Eye (tissue), 1 donor: ENCODE measurements at regions not wholly inside any gene's neighbourhood (a gene's known extent, or its start where the extent isn't known, plus 50 kb on each side); places are given as distances from the start of the nearest gene placed in this dataset.
"Not testable (repeated sequence)": the region's sequence is repeated elsewhere in the genome, so short reads cannot be mapped to it uniquely, and the experiment has no call there.

Source experiments
- DNase-seq: peaks from one replicate; pipeline ENCODE4 v3.0.0-alpha.2; 2015

DNA sequence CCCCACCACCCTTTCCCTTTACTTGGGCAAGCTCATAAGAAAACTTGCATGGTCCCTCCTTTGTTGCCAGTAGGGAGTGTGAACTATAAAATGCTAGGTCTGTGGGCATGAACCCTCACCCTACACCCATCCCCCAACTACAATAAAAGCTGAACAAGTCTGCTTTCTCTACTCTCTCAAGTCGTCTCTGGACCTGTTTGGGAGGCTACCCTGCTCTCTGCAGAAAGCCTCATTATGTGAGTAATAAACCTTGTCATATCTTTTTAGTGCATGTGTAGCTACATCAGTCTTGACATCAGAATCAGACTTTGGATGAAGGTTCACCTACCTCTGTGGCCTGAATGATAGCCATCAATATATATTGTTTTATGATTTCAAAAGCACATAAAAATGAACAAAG lies 155.4 kb upstream of the FAM241A start:
- DNase-seq = no peak

DNA sequence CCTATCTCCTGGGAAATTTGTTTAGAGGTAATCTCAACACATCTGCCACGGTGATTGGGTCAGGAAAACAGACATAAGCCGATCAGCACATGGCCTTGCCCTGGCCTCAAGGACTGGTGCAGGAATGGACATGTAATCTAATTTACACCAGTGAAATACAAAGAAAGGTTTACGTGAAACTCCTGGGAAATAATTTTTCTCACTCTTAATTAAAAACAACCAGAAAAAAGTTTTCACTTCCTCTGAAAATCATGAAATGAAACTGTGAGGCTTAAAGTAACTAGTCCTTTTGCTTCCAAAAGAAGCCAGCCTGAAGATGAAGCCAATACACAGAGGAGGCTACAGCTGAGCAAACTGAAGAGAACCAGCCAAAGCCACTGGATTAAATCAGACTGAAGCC lies 154.1 kb upstream of the FAM241A start:
- no peak for DNase-seq

DNA sequence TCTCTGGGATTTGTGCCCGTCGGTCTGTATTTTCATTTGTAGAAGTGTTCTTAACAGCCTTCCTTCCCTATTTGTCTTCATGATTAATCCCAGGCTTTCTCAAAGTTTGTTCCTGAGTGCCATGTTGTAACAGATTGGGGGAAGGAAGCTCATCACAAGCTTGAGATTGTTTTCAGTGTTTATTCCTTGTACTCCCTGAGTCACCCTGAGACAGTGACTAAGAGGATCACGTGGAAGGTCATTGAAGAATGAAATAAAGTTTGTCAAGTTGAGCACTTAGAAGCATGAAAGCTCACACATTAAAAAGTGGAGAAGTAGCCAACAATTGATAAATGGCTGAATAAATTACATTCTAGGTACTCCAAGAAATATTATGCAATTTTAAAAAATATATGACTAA lies 153.5 kb upstream of the FAM241A start:
- no peak for DNase-seq

DNA sequence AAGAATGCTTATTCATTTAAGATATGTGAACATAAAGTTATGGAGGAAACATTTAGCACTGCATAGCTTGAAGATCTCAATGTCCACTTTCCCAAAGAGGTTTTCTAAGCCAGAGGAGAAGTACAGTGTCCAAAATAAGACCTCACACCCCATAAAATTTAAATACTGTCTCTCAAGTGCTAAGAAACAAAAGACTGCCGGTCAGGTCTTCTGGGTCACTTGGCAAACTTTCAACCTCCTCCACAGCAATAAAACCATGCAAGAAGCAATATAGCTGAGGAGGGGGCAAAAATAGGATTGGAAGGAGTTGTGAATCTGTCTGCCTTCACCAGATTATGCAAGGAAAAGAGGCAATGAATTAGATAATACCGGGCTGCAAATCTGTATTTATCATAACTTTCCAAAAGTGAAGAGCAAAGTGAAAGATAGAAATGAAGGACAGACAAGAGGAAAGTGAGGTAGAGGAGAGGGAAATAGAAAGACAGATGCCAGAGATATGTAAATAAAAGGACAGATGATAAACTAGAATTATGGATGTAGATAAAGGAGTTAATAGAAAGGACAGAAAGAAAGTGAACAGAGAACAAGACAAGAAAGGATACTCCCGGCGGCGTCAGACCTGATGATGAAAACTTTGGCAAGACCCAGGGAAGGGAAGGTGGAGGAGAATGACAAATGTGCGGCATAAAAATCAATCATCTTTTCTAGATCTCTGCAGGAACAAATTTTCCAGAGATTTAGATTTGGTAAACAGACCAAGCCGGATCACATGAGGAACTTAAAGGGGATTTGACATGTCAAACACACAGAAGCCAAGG lies 152.7 kb upstream of the FAM241A start:
- DNase-seq = peak; percentile 17

DNA sequence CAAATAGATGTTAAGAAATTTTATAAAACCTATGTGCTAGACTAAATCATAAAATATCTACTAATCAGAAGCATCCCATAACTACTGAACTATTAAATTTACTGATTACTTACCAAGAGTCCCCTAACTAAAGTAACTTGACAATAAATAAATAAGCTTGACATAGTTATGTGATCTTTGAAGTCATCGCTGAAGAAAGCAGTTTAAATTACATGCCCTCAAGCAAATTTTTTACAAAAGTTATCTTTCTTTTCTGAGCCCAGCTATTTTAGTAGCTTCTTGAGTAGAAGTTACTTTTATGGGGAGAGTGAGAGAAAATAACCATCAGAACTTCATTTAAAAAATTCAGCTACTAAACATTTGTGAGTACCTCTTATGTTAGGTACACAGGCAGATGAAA lies 150.9 kb upstream of the FAM241A start:
- DNase-seq = no peak

DNA sequence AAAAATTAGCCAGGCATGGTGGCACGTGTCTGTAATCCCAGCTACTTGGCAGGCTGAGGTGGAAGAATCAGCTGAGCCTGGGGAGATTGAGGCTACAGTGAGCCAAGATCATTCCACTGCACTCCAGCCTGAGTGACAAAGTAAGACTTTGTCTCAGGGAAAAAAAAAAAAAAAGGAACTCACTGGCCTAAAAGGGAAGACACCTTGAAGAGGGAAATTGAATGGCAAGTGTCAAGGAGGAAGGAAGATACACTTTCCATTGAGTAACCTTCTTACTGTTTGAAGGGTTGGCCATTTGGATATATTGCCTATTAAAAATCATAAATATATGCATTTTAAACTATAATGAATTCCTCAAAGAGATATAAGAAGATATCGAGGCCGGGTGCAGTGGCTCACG lies 147.5 kb upstream of the FAM241A start:
- DNase-seq = no peak

DNA sequence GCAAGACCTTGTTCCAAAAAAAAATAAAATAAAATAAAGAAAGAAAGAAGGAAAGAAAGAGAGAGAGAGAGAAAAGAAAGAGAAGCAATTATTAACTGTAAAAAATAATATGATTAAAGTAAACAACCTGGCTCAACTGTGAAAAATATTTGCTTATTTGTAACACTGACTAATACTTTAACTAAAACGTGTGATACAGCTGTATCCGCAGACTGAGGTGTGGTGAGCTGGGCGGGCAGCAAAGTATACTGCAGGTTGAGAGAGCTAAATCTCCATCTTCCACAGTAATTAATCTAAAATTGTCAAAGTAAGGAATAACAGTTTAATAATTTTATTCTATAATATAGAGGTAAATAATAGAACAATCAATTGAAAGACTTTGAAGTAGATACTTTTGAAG lies 145.5 kb upstream of the FAM241A start:
- no peak for DNase-seq

DNA sequence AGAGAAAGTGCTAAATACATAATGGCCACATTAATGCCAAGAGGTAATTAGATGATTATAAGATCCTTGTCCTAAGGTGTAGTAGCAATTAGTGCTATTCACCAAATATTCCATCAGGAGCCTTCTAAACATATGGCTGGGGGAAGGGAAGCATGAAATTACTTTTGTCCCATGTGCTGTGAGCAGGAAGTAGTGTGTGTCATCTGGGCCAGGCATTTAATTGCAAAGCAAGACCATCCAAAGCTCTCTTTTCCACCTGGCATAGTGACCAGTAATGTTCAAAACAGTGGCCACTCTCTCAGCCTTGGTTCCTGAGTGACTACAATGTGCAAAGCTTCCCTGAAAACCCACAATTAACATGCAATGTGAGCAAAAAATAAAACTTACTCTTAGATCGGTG lies 144.2 kb upstream of the FAM241A start:
- peak; percentile 28 for DNase-seq

DNA sequence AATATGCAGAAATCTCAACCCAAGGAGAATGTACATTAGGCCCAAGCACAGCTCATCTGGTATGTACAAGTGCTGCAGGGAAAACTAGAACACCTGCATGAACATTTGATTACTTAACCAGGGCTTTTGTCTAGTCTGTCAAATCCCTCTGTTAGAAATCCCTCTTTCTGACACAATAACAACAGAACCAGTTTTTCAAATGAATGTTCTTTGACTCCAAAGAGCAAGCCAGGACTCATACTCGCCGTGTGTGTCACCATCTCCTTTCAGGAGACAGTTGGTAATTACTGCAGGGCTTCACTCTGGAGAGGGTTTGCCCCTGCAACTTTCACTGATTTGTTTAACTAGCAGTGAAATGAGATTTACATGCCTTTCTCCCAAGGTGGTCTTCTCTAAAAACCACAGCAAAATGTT lies 143.0 kb upstream of the FAM241A start:
- peak; percentile 55 for DNase-seq

DNA sequence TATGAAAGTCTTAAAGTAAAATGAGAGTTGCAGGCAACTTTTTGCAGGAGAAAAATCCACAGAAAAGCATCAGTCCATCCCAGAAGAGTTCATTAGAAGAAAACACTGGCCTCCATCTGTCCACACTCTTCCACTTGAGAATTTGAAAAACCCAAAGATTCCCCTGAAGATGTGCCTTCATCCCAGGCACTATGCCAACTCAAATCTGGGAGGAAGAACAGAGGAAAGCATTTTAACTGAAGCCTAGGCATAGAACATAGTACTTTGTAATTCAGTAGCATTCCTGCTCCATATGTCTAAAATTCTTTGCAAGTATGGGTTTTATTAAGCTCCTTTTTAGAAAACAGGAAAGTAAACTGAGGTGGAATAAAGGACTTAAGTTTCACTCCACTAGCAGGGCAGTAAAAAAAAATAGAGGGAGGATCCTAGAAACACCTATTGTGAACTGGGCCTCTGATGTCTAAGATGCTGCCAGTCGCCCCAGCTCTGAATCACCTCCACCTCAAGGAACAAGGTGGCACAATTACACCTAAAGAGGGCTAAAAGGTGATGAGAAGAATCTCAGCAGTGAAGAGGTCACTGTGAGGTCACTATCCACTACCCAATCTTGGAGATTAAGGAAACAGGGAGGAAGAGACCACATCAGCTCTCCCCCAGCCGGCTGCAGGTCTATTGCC lies 141.9 kb upstream of the FAM241A start:
- no peak for DNase-seq

DNA sequence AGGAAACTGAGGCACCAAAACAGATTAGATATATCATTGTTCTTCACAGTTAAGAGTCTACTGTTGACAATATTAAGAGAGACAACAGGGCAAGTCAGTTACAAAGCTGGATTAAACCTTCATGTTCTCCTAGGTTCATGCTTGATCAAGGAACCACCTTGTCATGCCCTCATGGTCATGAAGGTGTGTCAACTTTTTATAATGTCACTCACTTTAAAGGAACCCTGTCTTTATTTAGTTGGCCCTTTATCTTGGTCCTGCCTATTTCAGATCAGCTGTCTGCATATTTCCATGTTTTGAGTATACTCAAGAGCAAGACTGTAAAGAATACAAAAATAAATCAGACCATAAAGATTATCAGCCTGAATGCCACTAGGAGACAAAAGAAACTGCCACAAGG lies 140.2 kb upstream of the FAM241A start:
- no peak for DNase-seq

DNA sequence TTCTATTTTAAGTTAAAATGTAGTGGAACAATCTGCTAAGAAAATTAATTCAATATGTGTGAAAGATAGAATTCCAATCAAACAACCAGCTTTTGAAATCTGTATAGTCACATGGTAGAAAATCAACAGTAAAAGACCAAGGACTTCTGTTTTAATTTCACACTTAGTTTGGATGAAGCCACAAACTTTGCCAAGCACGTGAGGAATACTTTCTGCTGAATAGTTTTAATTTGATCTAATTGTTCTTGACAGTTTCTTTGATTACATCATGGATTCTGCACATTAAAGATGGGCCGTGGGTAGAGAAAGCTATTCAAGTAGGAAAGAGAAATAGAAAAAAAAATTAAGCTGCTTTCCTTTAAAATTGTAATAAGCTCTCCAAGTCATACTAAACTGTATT lies 137.9 kb upstream of the FAM241A start:
- DNase-seq = peak; percentile 84

DNA sequence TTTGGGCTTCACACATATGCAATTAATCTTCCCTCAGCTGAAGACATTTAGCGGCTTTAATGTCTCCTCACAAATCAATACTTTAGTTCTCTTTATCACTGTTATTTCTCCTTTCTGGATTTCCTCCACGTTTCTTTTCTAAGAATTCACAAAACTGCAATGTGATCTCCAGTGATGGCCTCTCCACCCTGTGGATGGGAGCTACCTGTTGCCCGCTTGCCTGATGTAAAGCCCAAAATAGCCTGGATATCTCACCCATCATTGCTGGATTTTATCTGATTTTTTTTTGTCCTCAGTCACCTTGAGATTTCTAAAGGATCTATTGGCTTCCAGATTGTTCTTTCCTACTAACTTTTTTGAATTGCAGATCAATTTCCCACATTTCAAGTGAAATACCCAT lies 129.3 kb upstream of the FAM241A start:
- no peak for DNase-seq

DNA sequence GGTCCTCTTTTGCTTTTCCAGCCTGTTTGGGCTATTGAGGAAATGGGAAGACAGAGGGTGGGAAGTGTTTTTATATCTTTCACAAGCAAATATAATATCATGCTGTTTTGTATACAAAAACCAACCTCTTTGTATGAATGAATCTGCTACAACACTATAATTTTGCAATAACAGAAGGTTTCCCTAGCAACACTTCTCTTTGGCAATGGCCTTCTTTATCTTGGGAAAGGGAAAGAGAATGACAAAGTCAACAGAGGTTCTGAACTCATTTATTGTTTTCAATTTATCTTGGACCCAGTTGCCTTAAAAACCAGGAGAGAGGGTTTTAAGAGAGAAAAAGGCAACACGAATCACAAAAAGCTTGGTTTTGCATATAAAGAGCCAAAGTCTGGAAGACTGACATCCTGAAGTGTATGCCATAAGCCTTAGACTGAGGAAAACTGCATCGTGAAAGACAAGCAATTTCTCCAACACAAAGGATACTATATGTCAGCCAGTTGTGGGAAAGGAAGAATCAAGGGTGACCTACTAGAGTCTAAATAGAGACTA lies 121.8 kb upstream of the FAM241A start:
- no peak for DNase-seq

DNA sequence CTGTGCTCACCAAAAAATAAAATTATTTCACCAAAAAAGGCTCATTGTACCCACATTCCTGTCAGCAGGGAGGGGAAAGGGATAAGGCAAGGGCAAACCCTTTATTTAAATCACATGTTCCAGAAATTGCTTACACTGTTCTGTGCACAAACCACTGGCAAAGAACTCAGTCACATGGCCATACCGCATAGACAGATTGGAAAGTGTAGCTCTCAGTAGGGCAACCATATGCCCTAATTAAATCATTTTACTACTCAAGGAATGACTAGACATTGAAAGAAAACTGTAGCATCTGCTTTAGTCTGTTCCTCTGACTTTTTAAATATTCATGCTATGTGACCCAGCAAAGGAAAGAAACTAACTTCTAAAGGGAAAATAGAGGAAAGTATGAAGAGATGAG lies 119.2 kb upstream of the FAM241A start:
- DNase-seq = no peak

DNA sequence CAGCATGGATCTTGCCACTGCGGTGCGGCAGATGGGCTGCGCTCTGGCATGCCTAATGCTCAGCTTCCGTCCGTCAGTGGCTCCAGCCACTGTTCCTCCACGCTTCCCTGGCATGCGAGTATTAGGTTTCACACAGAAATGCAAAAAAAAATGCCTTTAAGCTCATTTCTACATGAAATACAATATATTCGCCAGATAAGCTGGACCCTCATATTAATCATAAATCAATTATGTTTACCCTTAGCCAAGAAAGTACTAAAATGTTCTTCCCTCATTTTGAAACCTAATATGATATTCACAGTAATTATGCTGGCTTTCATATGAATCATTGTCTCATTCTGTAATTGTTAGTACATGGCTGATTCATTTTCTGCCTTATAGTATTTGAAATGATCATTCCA lies 115.5 kb upstream of the FAM241A start:
- DNase-seq = peak; percentile 29

DNA sequence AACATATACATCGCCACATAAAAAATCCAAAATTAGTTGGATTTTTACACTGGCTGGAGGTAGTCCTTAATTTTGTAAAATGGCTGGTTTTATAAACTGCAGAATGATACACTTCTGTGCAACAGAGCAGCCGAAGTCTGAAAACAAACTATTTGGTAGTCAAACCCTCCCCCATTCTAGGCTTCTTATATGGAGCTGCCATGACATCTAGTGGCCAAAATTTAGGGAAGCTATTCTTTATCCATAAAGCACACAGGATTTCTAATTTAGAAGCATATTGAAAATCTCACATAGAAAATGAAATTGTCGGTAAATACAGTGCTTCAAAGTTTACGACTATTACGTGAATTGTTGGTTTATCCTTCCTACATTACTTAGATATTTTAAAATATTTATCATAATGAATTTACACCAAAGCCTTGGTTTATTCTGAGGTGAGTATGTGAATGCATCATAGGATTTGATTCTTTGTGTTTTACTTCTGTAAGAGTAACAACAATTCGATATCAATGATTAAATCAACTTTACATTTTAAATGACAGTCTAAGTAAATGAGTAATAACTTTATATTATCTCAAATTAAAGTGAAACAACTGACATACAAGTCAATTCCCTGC lies 113.4 kb upstream of the FAM241A start:
- DNase-seq = peak; percentile 87

DNA sequence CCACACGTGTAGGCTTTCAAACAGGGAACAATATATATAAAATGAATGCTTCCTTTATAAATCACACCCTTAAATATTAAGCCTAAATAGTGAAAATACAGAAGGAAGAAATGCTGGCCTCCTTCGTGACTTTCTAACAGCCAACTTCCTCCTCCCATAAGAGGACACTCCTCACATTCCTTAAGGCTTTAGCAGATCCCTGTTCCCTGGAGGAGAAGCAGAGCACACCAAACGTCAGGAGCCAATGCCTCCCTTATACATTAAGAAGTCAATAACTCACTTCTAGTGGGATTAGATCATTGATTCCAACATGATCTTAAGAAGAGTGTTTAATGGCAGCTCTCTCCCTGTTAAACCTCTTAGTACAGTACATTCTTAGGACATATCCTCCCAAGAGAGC lies 108.4 kb upstream of the FAM241A start:
- DNase-seq = peak; percentile 18

DNA sequence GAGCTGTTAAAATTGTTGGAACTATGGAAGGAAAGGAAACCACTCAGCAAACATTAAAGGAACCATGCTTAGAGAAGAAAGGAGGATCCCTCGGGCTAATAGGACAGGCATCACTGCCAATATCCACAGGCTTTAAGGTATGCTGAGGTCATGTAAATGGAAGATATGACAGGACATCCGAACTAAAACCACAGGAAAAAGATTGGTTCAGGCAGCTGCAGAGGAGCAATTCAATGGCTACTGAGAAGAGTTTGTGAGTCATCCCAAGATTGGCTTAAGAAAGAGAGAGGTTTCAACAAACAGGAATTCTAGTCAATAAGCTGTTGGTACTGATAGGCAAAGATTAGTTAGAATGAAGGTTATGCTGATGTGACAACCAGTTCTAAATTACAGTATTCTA lies 106.4 kb upstream of the FAM241A start:
- no peak for DNase-seq

DNA sequence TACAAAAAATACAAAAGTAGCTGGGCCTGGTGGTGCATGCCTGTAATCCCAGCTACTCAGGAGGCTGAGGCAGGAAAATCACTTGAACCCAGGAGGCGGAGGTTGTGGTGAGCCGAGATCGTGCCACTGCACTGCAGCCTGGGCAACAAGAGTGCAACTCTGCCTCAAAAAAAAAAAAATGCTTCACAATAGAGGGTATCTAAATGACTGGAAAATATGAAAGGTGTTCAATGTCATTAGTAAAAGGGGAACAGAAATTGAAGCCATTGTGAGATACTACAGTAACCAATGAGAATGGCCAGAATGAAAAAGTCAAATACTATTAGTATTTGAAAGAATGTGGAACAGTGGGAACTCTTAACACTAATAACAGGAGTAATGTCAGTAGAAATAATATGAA lies 96.1 kb upstream of the FAM241A start:
- DNase-seq = not testable (repeated sequence)

DNA sequence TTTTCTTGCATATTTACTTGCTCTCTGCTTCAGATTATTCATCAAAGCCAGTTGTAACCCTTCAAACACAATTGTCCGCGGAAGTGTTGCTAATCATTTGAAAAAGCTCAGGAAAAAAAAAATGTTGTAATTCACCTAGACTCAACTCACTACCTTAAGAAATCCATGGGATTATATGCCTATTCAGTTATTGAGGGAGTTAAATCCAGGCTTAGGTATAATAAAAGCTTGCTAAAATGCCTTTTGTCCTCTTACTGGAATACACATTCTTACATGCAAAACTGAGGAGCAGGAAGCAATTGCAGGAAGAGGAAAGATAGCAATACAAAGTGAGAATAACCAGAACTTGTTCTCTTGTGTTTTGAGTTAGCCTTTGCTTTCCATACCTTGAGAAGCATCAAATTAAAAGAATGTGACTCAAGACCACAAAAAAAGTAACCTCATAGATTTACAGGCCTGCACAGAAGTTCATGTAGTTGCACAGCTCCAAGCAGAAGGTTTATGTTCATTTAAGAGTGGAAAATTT lies 91.4 kb upstream of the FAM241A start:
- DNase-seq = no peak

DNA sequence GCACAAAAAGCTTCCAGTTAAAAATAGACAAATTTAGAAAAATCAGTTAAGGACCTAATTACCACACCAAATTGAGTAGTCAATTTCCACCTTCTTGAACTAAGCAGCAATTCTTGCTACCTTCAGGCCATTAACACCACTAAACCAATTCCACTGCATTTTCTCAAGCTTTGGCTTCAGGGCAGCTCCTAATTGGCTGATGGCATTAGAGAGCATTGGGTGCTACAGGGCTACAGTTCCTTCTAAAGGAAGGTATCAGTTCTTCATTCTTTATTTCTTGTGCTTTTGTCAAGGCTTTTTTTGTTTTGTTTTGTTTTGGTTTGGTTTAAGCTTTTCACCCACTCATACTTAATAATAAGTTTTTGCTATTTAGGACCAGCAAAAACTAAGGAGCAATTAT lies 90.2 kb upstream of the FAM241A start:
- no peak for DNase-seq

DNA sequence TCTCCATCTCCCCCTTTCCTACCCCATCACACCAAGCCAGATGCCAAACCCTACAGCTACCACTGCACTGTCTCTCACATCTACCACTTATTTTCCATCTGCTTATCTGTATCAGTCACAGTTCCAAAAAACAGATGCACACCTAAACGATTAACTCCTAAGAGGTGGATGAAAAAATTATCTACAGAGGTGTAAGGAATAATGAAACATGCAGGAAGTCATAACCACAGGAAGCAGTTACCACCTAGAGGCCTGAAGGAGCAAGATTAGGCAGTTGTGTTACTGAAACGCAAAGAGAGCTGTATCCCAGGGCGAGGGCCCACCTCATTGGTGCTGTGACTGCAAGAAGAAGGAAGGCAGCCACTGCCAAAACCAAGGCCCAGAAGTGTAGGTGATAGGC lies 87.8 kb upstream of the FAM241A start:
- DNase-seq = no peak

DNA sequence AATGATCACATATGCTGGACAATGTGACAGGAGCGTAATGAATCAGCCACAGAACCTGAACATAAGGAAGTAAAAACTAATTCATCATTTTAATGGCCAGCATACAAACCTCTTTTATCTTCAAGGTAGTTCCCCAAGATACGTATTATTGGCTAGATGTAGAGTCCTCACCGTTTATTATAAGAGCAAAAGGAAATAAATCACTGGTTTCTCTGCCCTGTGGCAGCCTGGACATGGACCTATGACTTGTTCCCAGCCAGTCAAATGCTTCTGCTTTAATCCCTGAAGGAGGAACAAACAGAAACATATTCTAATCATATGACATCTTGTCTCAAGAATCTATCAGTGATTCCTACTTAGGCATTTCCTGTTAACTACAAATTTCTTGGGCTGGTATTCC lies 86.8 kb upstream of the FAM241A start:
- DNase-seq = no peak
